K562 (cell line): ENCODE measurements at regions not wholly inside any gene's neighbourhood (a gene's known extent, or its start where the extent isn't known, plus 50 kb on each side); places are given as distances from the start of the nearest gene placed in this dataset.
A peak's percentile ranks its signal among the peaks of the same experiment; 100 is the strongest.

Experiments
- ATAC-seq: fragments of 200-7000 bp; cut with Tn5 transposase; 3 replicates; pipeline ENCODE4 v1.9.1; 2020; ENCODE audit warnings: moderate library complexity
- BruUV-seq: library from RNA; stranded (reverse); fragments of 400-500 nt; replicated peaks from 2 replicates; lab custom pipeline; 2021; lab: Mats Ljungman, UMichigan
- CTCF ChIA-PET: fragments of 300-600 bp; formaldehyde crosslinking; extraction: SDS; loops from one replicate; lab custom pipeline; 2021; ENCODE audit warnings: low intra/inter-chr PET ratio; lab: Yijun Ruan, JAX
- POLR2A ChIA-PET: fragments of 300-600, 350-650 bp; sonication (Branson Sonifier 250); formaldehyde crosslinking; extraction: SDS; loops from one replicate; lab custom pipeline; 2021; ENCODE audit warnings: antibody characterized with exemption, inconsistent platforms; lab: Yijun Ruan, JAX
- DNase-seq, 4 experiments: peaks; one replicate each; pipeline versions ENCODE4 v3.0.0 to v3.0.0-alpha.2; 2011 to 2018; ENCODE audit warnings: low spot score in 3 of 4, mixed read lengths in 3 of 4; ENCODE audit errors: extremely low read depth in 1 of 4
- FAIRE-seq: peaks from 2 replicates; lab custom pipeline; 2011; peaks lifted over from hg19 to GRCh38; lab: Jason Lieb, UNC
- H2AFZ ChIP-seq: 2 replicates; pipeline ENCODE4 v1.6.0; 2011; ENCODE audit warnings: low read depth, low read length, control low read depth, inconsistent platforms
- H3K27ac ChIP-seq: fragments of 200-600 bp; 3 replicates; pipeline ENCODE4 v1.8.0; 2011; ENCODE audit warnings: low read depth, mild to moderate bottlenecking, control low read depth, inconsistent platforms, low read length, moderate library complexity, mixed read lengths; ENCODE audit errors: extremely low read depth
- H3K27me3 ChIP-seq, 2 experiments: fragments of 300-600 bp in 1 of 2; 2 replicates in 1 of 2; 3 replicates in 1 of 2; pipeline versions ENCODE4 v1.6.0 to v1.8.0; 2011; ENCODE audit warnings: inconsistent platforms in 2 of 2, low read length in 2 of 2, mild to moderate bottlenecking in 1 of 2, mixed read lengths in 1 of 2, moderate library complexity in 1 of 2; ENCODE audit not compliant: control insufficient read depth in 2 of 2, insufficient read depth in 2 of 2
- H3K36me3 ChIP-seq: fragments of 300-600 bp; 3 replicates; pipeline ENCODE4 v1.8.0; 2011; ENCODE audit warnings: mild to moderate bottlenecking, low read length, inconsistent platforms; ENCODE audit not compliant: control insufficient read depth, insufficient read depth
- H3K4me1 ChIP-seq, 2 experiments: fragments of 200-600 bp in 1 of 2; replicated peaks in 1 of 2; 2 replicates in 1 of 2; 3 replicates in 1 of 2; pipeline versions ENCODE4 v1.5.1 to v1.8.0; 2011; ENCODE audit warnings: inconsistent platforms in 2 of 2, low read length in 2 of 2, mild to moderate bottlenecking in 1 of 2, mixed read lengths in 1 of 2, moderate library complexity in 1 of 2; ENCODE audit not compliant: control insufficient read depth in 2 of 2, insufficient read depth in 2 of 2
- H3K4me2 ChIP-seq: 2 replicates; pipeline ENCODE4 v1.6.1; 2011; ENCODE audit warnings: low read length, control low read depth, inconsistent platforms, mixed read lengths; ENCODE audit not compliant: insufficient read depth
- H3K4me3 ChIP-seq: fragments of 200-600 bp; sonication (generic), shearing (Covaris generic); 2 replicates; pipeline ENCODE4 v1.5.1; 2016; ENCODE audit warnings: control low read depth, inconsistent platforms
- H3K79me2 ChIP-seq: fragments of 200-600 bp; 3 replicates; pipeline ENCODE4 v1.8.0; 2011; ENCODE audit warnings: low read length, inconsistent platforms; ENCODE audit not compliant: control insufficient read depth, insufficient read depth
- H3K9ac ChIP-seq, 2 experiments: 2 replicates each; pipeline versions ENCODE4 v1.6.0 to v1.6.1; 2011; ENCODE audit warnings: low read depth in 2 of 2, low read length in 2 of 2, control low read depth in 1 of 2, inconsistent platforms in 1 of 2, mild to moderate bottlenecking in 1 of 2, mixed read lengths in 1 of 2; ENCODE audit not compliant: insufficient read depth in 1 of 2
- H3K9me1 ChIP-seq: one replicate; pipeline ENCODE4 v1.6.0; 2011; ENCODE audit warnings: inconsistent platforms, mild to moderate bottlenecking, low read length, moderate library complexity; ENCODE audit not compliant: control insufficient read depth, insufficient read depth
- H3K9me3 ChIP-seq: replicated peaks from 2 replicates; pipeline ENCODE4 v1.5.1; 2011; ENCODE audit warnings: low read depth, low read length, inconsistent platforms; ENCODE audit not compliant: control insufficient read depth, insufficient read depth
- H4K20me1 ChIP-seq: replicated peaks from 2 replicates; pipeline ENCODE4 v1.6.1; 2011; ENCODE audit warnings: low read length, inconsistent platforms, mixed read lengths; ENCODE audit not compliant: control insufficient read depth, insufficient read depth
- BHLHE40 ChIP-seq: IDR thresholded peaks from 2 replicates; pipeline ENCODE4 v1.6.1; 2011; ENCODE audit warnings: low read length, improper control_type of control experiment
- CBFA2T2 ChIP-seq: fragments of 450-650 bp; conservative IDR thresholded peaks from 2 replicates; pipeline ENCODE4 v1.6.1; 2017; ENCODE audit warnings: mild to moderate bottlenecking
- CREM ChIP-seq: IDR thresholded peaks from 2 replicates; pipeline ENCODE4 v1.6.1; 2014; ENCODE audit warnings: antibody characterized with exemption, low read depth
- ETV1 ChIP-seq: fragments of 450-650 bp; conservative IDR thresholded peaks from 2 replicates; pipeline ENCODE4 v1.6.1; 2016; ENCODE audit warnings: missing genetic modification characterization, control low read depth, low read depth, missing compliant biosample characterization
- EZH2 ChIP-seq: IDR thresholded peaks from 2 replicates; pipeline ENCODE4 v1.6.1; 2012; ENCODE audit warnings: low read depth, mild to moderate bottlenecking, inconsistent platforms, low read length, borderline replicate concordance
- HCFC1 ChIP-seq: IDR thresholded peaks from 2 replicates; pipeline ENCODE4 v1.6.1; 2012; ENCODE audit warnings: low read depth, low read length, improper control_type of control experiment
- HIVEP1 ChIP-seq: fragments of 250-450 bp; sonication (Bioruptor Pico); IDR thresholded peaks from 2 replicates; pipeline ENCODE4 v1.4.0; 2020; ENCODE audit warnings: mild to moderate bottlenecking
- MXI1 ChIP-seq: IDR thresholded peaks from 2 replicates; pipeline ENCODE4 v1.6.1; 2011; ENCODE audit warnings: low read depth, mild to moderate bottlenecking, improper control_type of control experiment, low read length
- NCOA4 ChIP-seq: fragments of 450-650 bp; IDR thresholded peaks from 2 replicates; pipeline ENCODE4 v1.6.1; 2018; ENCODE audit warnings: mild to moderate bottlenecking; ENCODE audit not compliant: partially characterized antibody
- SPI1 ChIP-seq: IDR thresholded peaks from 2 replicates; pipeline ENCODE4 v1.6.1; 2011; ENCODE audit warnings: low read depth, low read length, control low read depth, borderline replicate concordance
- TEAD1 ChIP-seq, 2 experiments: fragments of 450-650 bp in 1 of 2; sonication (generic) in 1 of 2; formaldehyde crosslinking; IDR thresholded peaks; 2 replicates each; pipeline versions ENCODE4 v1.4.0 to v1.8.0; 2020 to 2022; ENCODE audit warnings: mild to moderate bottlenecking in 2 of 2, missing genetic modification reagents in 1 of 2
- ZNF143 ChIP-seq: sonication (generic); formaldehyde crosslinking; IDR thresholded peaks from 2 replicates; pipeline ENCODE4 v1.9.0; 2022; ENCODE audit warnings: mild to moderate bottlenecking, missing genetic modification reagents
- ZNF785 ChIP-seq: fragments of 250-450 bp; sonication (Bioruptor Pico); IDR thresholded peaks from 2 replicates; pipeline ENCODE4 v1.4.0; 2020; ENCODE audit warnings: mild to moderate bottlenecking
- WGBS: fragments of 100-300 bp; shearing (Covaris generic); methylation state at CpG from one replicate; pipeline ENCODE4 v1.1.6; 2016; ENCODE audit warnings: low coverage, mixed read lengths; ENCODE audit not compliant: insufficient coverage; ENCODE audit errors: missing lambda C conversion rate; 5-methylcytosine and 5-hydroxymethylcytosine counted together
- in situ Hi-C: fragments of 300-500 bp; cut with MboI; formaldehyde crosslinking; loops from 4 replicates; pipeline ENCODE4 v1.15.0; 2018; ENCODE audit warnings: inconsistent platforms, mixed read lengths
- intact Hi-C: fragments of 100-400 bp; cut with micrococcal nuclease; formaldehyde crosslinking; loops from 2 replicates; pipeline ENCODE4 v1.14.2; 2022
- TF ChIP-seq, protein P1 (sequence below), 3 experiments: fragments of 200-800 bp in 1 of 3; sonication (Bioruptor generic) in 1 of 3; sonication (generic) in 1 of 3; formaldehyde crosslinking in 1 of 3; IDR thresholded peaks; 2 replicates each; pipeline versions ENCODE4 v1.6.1 to v1.8.0; 2016 to 2022; ENCODE audit warnings: mild to moderate bottlenecking in 2 of 3, missing compliant biosample characterization in 2 of 3, missing genetic modification characterization in 2 of 3, missing genetic modification reagents in 1 of 3
- TF ChIP-seq, protein P2 (sequence below): fragments of 200-800 bp; sonication (Bioruptor generic); IDR thresholded peaks from 2 replicates; pipeline ENCODE4 v1.6.1; 2017; ENCODE audit warnings: missing genetic modification characterization, missing compliant biosample characterization
- TF ChIP-seq, protein P3 (sequence below): fragments of 450-650 bp; formaldehyde crosslinking; IDR thresholded peaks from 2 replicates; pipeline ENCODE4 v1.4.0; 2020; ENCODE audit warnings: mild to moderate bottlenecking, mixed read lengths
- TF ChIP-seq, protein P4 (sequence below): fragments of 450-650 bp; formaldehyde crosslinking; IDR thresholded peaks from 2 replicates; pipeline ENCODE4 v1.4.0; 2022; ENCODE audit warnings: missing genetic modification characterization
- TF ChIP-seq, protein P5 (sequence below): sonication (generic); formaldehyde crosslinking; IDR thresholded peaks from 2 replicates; pipeline ENCODE4 v1.8.1; 2023; ENCODE audit warnings: mild to moderate bottlenecking, missing genetic modification reagents, moderate library complexity

DNA sequence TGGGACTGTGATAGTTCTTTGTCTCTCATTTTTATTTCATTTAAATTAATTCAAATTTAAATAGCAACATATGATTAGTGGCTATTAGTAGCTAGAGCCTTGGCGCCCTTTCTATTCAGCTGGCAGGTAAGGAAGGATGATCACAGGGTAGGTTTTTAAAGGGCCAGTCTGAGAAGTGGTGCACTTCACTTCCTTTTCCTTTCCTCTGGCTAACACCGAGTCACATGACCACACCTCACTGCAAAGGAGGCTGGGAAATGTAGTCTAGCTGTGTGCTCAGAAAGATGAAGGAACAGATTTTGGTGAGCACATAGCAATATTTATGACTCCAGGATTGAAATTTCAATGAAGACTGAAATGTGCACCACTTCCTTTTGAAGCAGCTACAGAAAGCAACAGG lies 128.7 kb downstream of the TSHZ3 start:
- Histone ChIP-seq H3K9me3 (no peaks in the 10 kb centered on the region), H3K27me3 (no peaks in the 10 kb centered on the region), H3K4me1 (no peaks in the 10 kb centered on the region), H3K79me2 (no peaks in the 10 kb centered on the region), H3K4me2 (no peak overlapping the region), H3K27ac (no peak overlapping the region), H4K20me1 (no peaks in the 10 kb centered on the region), H3K9ac (no peak overlapping the region), H3K9me1 (no peaks in the 10 kb centered on the region), H3K36me3 (no peaks in the 10 kb centered on the region), H2AFZ (peak overlapping the region; percentile 85), H3K4me3 (no peak overlapping the region)
- FAIRE-seq (peak; percentile 82), ATAC-seq (peak; percentile 75), DNase-seq (peak; percentile 14 to 27 (median 16))
- 0% methylated on average over 2 of the region's 2 CpGs for WGBS
- in situ Hi-C loops: no loop called here
- no TSS peak for BruUV-seq
- intact Hi-C loops: no loop called here
- CTCF ChIA-PET: no interaction called here
- POLR2A ChIA-PET: no interaction called here
- TF ChIP-seq CREM (0 out of 2 replicates have a peak, but pooled peaks have one; percentile 26), SPI1 (peak; percentile 32; the same call in 1 of the 2 replicates), EZH2 (no peak), ZNF143 (peak; percentile 68), HCFC1 (peak; percentile 81), ZNF785 (CRISPR knock-in tag) (no peak), TEAD1 (CRISPR knock-in tag; IDR thresholded peaks at IDR 0.05) (no peak), CBFA2T2 (peak; percentile 29), NCOA4 (no peak), BHLHE40 (no peak), ETV1 (tag) (no peak), MXI1 (no peak), HIVEP1 (no peak)
- TF ChIP-seq, protein P1, sequence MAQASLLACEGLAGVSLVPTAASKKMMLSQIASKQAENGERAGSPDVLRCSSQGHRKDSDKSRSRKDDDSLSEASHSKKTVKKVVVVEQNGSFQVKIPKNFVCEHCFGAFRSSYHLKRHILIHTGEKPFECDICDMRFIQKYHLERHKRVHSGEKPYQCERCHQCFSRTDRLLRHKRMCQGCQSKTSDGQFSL (CRISPR knock-in tag; IDR thresholded peaks at IDR 0.05): no peak
- TF ChIP-seq, protein P1 (tag; IDR thresholded peaks at IDR 0.05): no peak
- TF ChIP-seq, protein P2, sequence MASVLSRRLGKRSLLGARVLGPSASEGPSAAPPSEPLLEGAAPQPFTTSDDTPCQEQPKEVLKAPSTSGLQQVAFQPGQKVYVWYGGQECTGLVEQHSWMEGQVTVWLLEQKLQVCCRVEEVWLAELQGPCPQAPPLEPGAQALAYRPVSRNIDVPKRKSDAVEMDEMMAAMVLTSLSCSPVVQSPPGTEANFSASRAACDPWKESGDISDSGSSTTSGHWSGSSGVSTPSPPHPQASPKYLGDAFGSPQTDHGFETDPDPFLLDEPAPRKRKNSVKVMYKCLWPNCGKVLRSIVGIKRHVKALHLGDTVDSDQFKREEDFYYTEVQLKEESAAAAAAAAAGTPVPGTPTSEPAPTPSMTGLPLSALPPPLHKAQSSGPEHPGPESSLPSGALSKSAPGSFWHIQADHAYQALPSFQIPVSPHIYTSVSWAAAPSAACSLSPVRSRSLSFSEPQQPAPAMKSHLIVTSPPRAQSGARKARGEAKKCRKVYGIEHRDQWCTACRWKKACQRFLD (CRISPR knock-in tag): no peak
- TF ChIP-seq, protein P3, sequence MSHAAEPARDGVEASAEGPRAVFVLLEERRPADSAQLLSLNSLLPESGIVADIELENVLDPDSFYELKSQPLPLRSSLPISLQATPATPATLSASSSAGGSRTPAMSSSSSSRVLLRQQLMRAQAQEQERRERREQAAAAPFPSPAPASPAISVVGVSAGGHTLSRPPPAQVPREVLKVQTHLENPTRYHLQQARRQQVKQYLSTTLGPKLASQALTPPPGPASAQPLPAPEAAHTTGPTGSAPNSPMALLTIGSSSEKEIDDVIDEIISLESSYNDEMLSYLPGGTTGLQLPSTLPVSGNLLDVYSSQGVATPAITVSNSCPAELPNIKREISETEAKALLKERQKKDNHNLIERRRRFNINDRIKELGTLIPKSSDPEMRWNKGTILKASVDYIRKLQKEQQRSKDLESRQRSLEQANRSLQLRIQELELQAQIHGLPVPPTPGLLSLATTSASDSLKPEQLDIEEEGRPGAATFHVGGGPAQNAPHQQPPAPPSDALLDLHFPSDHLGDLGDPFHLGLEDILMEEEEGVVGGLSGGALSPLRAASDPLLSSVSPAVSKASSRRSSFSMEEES (CRISPR knock-in tag): peak; percentile 95
- TF ChIP-seq, protein P4, sequence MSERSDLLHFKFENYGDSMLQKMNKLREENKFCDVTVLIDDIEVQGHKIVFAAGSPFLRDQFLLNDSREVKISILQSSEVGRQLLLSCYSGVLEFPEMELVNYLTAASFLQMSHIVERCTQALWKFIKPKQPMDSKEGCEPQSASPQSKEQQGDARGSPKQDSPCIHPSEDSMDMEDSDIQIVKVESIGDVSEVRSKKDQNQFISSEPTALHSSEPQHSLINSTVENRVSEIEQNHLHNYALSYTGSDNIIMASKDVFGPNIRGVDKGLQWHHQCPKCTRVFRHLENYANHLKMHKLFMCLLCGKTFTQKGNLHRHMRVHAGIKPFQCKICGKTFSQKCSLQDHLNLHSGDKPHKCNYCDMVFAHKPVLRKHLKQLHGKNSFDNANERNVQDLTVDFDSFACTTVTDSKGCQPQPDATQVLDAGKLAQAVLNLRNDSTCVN (CRISPR knock-in tag): no peak
- TF ChIP-seq, protein P5, sequence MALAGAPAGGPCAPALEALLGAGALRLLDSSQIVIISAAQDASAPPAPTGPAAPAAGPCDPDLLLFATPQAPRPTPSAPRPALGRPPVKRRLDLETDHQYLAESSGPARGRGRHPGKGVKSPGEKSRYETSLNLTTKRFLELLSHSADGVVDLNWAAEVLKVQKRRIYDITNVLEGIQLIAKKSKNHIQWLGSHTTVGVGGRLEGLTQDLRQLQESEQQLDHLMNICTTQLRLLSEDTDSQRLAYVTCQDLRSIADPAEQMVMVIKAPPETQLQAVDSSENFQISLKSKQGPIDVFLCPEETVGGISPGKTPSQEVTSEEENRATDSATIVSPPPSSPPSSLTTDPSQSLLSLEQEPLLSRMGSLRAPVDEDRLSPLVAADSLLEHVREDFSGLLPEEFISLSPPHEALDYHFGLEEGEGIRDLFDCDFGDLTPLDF (CRISPR knock-in tag): no peak
